Hepatocyte (in vitro differentiated cells): ENCODE measurements at regions not wholly inside any gene's neighbourhood (a gene's known extent, or its start where the extent isn't known, plus 50 kb on each side); places are given as distances from the start of the nearest gene placed in this dataset.

Experiments
- DNase-seq: peaks from one replicate; pipeline ENCODE4 v3.0.0-alpha.2; 2016; ENCODE audit warnings: low spot score
- H2AFZ ChIP-seq: fragments of 200-600 bp; sonication (generic); 2 replicates; pipeline ENCODE4 v1.6.0; 2016; ENCODE audit warnings: antibody characterized with exemption, mild to moderate bottlenecking
- H3K27ac ChIP-seq: fragments of 200-600 bp; sonication (generic); 2 replicates; pipeline ENCODE4 v1.5.1; 2016; ENCODE audit warnings: mild to moderate bottlenecking
- H3K27me3 ChIP-seq: fragments of 200-600 bp; sonication (generic); 2 replicates; pipeline ENCODE4 v1.6.1; 2016
- H3K36me3 ChIP-seq: fragments of 200-600 bp; sonication (generic); replicated peaks from 2 replicates; pipeline ENCODE4 v1.5.1; 2016; ENCODE audit warnings: low read depth; ENCODE audit not compliant: insufficient read depth
- H3K4me1 ChIP-seq: fragments of 200-600 bp; sonication (generic); 2 replicates; pipeline ENCODE4 v1.5.1; 2016; ENCODE audit warnings: mild to moderate bottlenecking, moderate library complexity; ENCODE audit not compliant: insufficient read depth
- H3K4me2 ChIP-seq: fragments of 200-600 bp; sonication (generic); 2 replicates; pipeline ENCODE4 v1.6.0; 2016
- H3K4me3 ChIP-seq: fragments of 200-600 bp; sonication (generic); 2 replicates; pipeline ENCODE4 v1.5.1; 2016; ENCODE audit warnings: mild to moderate bottlenecking
- H3K79me2 ChIP-seq: fragments of 200-600 bp; sonication (generic); 2 replicates; pipeline ENCODE4 v1.6.0; 2017; ENCODE audit warnings: mild to moderate bottlenecking
- H3K9me2 ChIP-seq: fragments of 200-600 bp; sonication (generic); replicated peaks from 2 replicates; pipeline ENCODE4 v1.6.0; 2017; ENCODE audit warnings: mild to moderate bottlenecking; ENCODE audit not compliant: insufficient read depth
- H3K9me3 ChIP-seq: fragments of 200-600 bp; sonication (generic); 2 replicates; pipeline ENCODE4 v1.5.1; 2016; ENCODE audit warnings: low read depth, mild to moderate bottlenecking
- H4K20me1 ChIP-seq: fragments of 200-600 bp; sonication (generic); 2 replicates; pipeline ENCODE4 v1.6.0; 2016; ENCODE audit warnings: mild to moderate bottlenecking; ENCODE audit not compliant: insufficient read depth, poor library complexity, severe bottlenecking
- EZH2 ChIP-seq: fragments of 200-600 bp; sonication (generic); IDR thresholded peaks from 2 replicates; pipeline ENCODE4 v1.6.1; 2016; ENCODE audit warnings: antibody characterized with exemption, mild to moderate bottlenecking, borderline replicate concordance
- EZH2phosphoT487 ChIP-seq: fragments of 200-600 bp; sonication (generic); IDR thresholded peaks from one replicate; pipeline ENCODE4 v1.6.1; 2018; ENCODE audit warnings: antibody characterized with exemption, mild to moderate bottlenecking, low read depth, moderate library complexity; ENCODE audit not compliant: unreplicated experiment, severe bottlenecking
- WGBS: methylation state at CpG from one replicate; pipeline ENCODE4 v1.1.6; 2016; ENCODE audit warnings: low lambda C conversion rate; ENCODE audit errors: missing lambda C conversion rate; 5-methylcytosine and 5-hydroxymethylcytosine counted together
- TF ChIP-seq, protein P1 (sequence below): fragments of 200-600 bp; sonication (generic); IDR thresholded peaks from 2 replicates; pipeline ENCODE4 v1.5.1; 2016; ENCODE audit warnings: antibody characterized with exemption, mild to moderate bottlenecking; ENCODE audit not compliant: poor library complexity

DNA sequence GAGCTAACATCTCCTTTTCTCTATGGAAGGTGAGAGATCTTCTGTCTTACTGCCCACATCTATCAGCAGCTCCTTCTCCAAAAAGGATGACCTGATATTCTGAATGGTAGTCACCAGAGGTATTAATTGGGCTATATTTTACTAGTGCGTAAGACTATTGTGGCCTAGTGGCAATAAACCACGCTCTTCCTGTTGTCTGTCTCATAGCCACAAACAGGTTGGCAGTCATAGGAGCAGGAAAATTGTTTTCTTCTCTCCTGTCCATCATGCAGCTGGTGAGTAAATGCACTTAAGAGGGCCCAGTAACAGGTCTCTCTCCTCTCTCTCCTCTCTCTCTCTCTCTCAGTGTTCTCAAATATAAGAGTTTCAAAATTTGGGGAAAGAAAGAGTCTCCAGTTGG, 856.8 kb upstream of the ACVR2A start:
- H3K4me3 ChIP-seq, result no peak overlapping the region
- no peak for DNase-seq
- H3K4me1 ChIP-seq, result no peaks in the 10 kb centered on the region
- no peak for TF ChIP-seq EZH2phosphoT487
- TF ChIP-seq, protein P1, sequence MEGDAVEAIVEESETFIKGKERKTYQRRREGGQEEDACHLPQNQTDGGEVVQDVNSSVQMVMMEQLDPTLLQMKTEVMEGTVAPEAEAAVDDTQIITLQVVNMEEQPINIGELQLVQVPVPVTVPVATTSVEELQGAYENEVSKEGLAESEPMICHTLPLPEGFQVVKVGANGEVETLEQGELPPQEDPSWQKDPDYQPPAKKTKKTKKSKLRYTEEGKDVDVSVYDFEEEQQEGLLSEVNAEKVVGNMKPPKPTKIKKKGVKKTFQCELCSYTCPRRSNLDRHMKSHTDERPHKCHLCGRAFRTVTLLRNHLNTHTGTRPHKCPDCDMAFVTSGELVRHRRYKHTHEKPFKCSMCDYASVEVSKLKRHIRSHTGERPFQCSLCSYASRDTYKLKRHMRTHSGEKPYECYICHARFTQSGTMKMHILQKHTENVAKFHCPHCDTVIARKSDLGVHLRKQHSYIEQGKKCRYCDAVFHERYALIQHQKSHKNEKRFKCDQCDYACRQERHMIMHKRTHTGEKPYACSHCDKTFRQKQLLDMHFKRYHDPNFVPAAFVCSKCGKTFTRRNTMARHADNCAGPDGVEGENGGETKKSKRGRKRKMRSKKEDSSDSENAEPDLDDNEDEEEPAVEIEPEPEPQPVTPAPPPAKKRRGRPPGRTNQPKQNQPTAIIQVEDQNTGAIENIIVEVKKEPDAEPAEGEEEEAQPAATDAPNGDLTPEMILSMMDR, result no peak
- no peak for TF ChIP-seq EZH2
- H3K27me3 ChIP-seq, result no peaks in the 10 kb centered on the region
- WGBS, result 92% methylated on average over 2 of the region's 2 CpGs
- H3K9me2 ChIP-seq, result no peaks in the 10 kb centered on the region
- no peaks in the 10 kb centered on the region for H3K79me2 ChIP-seq
- no peak overlapping the region for H3K27ac ChIP-seq
- no peak overlapping the region for H2AFZ ChIP-seq
- no peaks in the 10 kb centered on the region for H3K36me3 ChIP-seq
- no peaks in the 10 kb centered on the region for H3K9me3 ChIP-seq
- no peaks in the 10 kb centered on the region for H4K20me1 ChIP-seq
- H3K4me2 ChIP-seq, result no peak overlapping the region

DNA sequence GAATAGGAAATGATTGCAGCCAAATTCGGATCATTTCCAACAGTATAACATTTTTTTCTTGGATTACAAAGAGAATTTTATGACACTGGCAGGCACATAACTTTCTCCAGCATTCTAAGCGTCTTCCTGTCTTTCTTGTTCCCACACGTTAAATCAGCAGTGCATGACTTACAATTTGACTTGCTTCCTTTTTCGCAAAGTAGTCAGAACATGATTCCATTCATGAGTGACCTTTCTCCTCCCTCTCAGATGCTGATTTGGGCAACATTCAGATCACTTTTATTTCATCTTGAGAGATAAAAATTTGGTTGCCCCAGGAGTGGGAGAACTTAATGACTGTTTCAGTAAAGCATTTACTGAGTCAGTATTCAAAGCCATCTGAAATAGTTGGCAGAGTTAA, 858.7 kb upstream of the ACVR2A start:
- Histone ChIP-seq H3K27me3 (no peaks in the 10 kb centered on the region), H3K4me2 (no peak overlapping the region), H3K9me3 (no peaks in the 10 kb centered on the region), H3K79me2 (no peaks in the 10 kb centered on the region), H4K20me1 (no peaks in the 10 kb centered on the region), H3K27ac (no peak overlapping the region), H3K9me2 (no peaks in the 10 kb centered on the region), H3K36me3 (no peaks in the 10 kb centered on the region), H3K4me1 (no peaks in the 10 kb centered on the region), H2AFZ (no peak overlapping the region), H3K4me3 (no peak overlapping the region)
- no peak for TF ChIP-seq EZH2phosphoT487
- TF ChIP-seq EZH2, result no peak
- TF ChIP-seq, protein P1, result no peak
- 55% methylated on average over 4 of the region's 4 CpGs for WGBS
- DNase-seq, result no peak

DNA sequence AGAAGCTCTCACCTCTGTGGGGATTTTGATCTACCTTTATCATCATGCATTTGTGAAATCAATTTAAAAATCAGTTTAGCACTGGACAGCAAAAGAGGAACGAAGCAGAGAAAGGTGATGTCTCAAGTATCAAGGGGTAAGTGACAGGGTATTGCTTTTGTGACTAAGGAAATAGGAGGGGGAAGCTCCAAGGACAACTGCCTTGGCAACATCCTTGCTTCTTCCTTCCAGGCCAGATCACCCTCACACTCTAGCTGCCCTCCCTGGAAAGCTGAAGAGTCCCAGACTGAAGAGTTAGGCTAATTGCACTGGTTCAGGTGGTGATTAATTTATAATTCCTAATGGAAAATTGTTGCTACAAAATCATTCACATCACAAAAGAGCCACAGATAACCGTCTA, 859.1 kb upstream of the ACVR2A start:
- H3K9me3 ChIP-seq, result no peaks in the 10 kb centered on the region
- H3K9me2 ChIP-seq, result no peaks in the 10 kb centered on the region
- no peak overlapping the region for H2AFZ ChIP-seq
- H3K36me3 ChIP-seq, result no peaks in the 10 kb centered on the region
- no peaks in the 10 kb centered on the region for H3K4me1 ChIP-seq
- no peaks in the 10 kb centered on the region for H3K27me3 ChIP-seq
- no peak overlapping the region for H3K4me3 ChIP-seq
- H4K20me1 ChIP-seq, result no peaks in the 10 kb centered on the region
- WGBS, result 74% methylated on average over 2 of the region's 2 CpGs
- H3K4me2 ChIP-seq, result no peak overlapping the region
- no peak overlapping the region for H3K27ac ChIP-seq
- no peak for DNase-seq
- H3K79me2 ChIP-seq, result no peaks in the 10 kb centered on the region
- TF ChIP-seq EZH2phosphoT487 (no peak), EZH2 (no peak)
- TF ChIP-seq, protein P1, result no peak

DNA sequence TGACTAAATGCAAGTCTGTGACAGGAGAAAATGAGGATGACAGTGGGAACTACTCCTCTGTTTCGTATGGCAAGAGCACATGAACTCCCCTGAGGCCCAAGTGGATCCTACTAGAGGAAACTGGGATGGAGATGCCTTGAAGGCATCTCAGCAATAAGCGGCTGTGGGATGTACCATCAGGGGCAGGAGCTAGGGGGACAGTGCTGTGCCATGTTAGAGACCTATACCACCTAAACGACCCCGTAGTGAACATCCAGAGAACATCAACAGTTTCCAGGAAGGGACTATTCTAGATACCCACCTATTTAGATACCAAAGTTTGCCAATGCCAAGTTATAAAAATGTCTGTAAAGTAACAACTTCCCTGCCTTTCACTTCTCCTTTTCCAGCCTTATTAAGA, 860.8 kb upstream of the ACVR2A start:
- Histone ChIP-seq H3K4me1 (no peaks in the 10 kb centered on the region), H3K79me2 (no peaks in the 10 kb centered on the region), H3K36me3 (no peaks in the 10 kb centered on the region), H3K9me3 (no peaks in the 10 kb centered on the region), H3K27me3 (no peaks in the 10 kb centered on the region), H3K9me2 (no peaks in the 10 kb centered on the region), H2AFZ (no peak overlapping the region), H4K20me1 (no peaks in the 10 kb centered on the region), H3K4me3 (no peak overlapping the region), H3K27ac (no peak overlapping the region), H3K4me2 (no peak overlapping the region)
- TF ChIP-seq, protein P1, result no peak
- TF ChIP-seq EZH2 (no peak), EZH2phosphoT487 (no peak)
- WGBS, result 89% methylated on average over 4 of the region's 4 CpGs
- no peak for DNase-seq
